ENCODE measurements at regions not wholly inside any gene's neighbourhood (a gene's known extent, or its start where the extent isn't known, plus 50 kb on each side); places are given as distances from the start of the nearest gene placed in this dataset.
"Not testable (repeated sequence)": the region's sequence is repeated elsewhere in the genome, so short reads cannot be mapped to it uniquely, and the experiment has no call there.

DNA sequence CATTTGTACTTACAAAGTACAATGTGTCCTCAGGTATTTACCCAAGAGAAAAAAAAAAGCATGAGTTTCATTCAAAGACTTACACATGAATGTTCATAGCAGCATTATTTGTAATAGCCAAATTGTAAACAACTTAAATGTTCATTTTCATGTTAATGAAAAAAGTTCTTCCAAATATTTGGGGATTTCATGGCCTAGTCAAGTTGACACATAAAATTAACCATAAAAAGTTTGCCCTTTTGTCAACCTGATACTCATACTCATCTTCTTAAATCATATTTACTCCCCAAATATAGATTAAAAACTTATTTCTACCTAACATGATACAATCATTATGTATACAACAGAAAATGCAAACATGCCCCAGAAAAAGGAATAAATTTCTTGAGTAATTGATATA lies 112.5 kb upstream of the EMCN start:
- DNase-seq (no peak), ATAC-seq (no peak), FAIRE-seq (no peak)
- H3K4me1 ChIP-seq = peaks cover 0 to 30% (median 11%) of the 10 kb centered on the region in 3 donors
- H3K9me3 ChIP-seq = no peaks in the 10 kb centered on the region
- H3K27ac ChIP-seq = no peak overlapping the region
- intact Hi-C loops (cut with DNase I) = no loop called here
- H3K4me3 ChIP-seq = no peak overlapping the region
- H3K36me3 ChIP-seq = no peaks in the 10 kb centered on the region
- H3K27me3 ChIP-seq = no peaks in the 10 kb centered on the region
- TF ChIP-seq, protein P1, sequence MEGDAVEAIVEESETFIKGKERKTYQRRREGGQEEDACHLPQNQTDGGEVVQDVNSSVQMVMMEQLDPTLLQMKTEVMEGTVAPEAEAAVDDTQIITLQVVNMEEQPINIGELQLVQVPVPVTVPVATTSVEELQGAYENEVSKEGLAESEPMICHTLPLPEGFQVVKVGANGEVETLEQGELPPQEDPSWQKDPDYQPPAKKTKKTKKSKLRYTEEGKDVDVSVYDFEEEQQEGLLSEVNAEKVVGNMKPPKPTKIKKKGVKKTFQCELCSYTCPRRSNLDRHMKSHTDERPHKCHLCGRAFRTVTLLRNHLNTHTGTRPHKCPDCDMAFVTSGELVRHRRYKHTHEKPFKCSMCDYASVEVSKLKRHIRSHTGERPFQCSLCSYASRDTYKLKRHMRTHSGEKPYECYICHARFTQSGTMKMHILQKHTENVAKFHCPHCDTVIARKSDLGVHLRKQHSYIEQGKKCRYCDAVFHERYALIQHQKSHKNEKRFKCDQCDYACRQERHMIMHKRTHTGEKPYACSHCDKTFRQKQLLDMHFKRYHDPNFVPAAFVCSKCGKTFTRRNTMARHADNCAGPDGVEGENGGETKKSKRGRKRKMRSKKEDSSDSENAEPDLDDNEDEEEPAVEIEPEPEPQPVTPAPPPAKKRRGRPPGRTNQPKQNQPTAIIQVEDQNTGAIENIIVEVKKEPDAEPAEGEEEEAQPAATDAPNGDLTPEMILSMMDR (IDR thresholded peaks at IDR 0.05) = no peak

DNA sequence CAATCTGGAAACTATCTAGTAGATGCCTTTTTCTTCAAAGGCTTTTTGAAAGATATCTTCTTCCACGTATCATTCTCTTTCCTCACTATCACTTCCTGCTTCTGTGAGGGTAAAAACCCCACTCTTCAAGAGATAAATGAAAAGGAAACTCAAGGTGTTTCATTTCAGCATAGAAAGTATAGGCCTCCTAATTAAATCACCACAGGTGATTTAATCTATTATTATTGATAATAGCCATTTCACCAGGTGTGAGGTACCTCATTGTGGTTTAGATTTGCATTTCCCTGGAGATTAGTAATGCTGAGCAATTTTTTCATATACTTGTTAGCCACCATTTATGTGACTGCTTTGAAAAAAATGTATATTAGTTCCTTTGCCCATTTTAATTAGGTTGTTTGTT lies 92.0 kb upstream of the EMCN start:
- intact Hi-C loops (cut with DNase I) = no loop called here
- FAIRE-seq = no peak
- TF ChIP-seq, protein P1 (IDR thresholded peaks at IDR 0.05) = no peak

GRCh38 chr4:100608651-100609050 lies 90.8 kb upstream of the EMCN start:
- ATAC-seq; H3K4me3 ChIP-seq; FAIRE-seq; H3K36me3 ChIP-seq; H3K27me3 ChIP-seq; intact Hi-C loops (cut with DNase I); H3K9me3 ChIP-seq; H3K27ac ChIP-seq: not testable (repeated sequence)
- peaks cover 0 to 17% (median 12%) of the 10 kb centered on the region in 3 donors for H3K4me1 ChIP-seq
- peak in 1 of 6 donors; percentile 47 for DNase-seq
- 87 to 90% methylated on average over 12 to 19 of the region's 19 CpGs for WGBS, 2 donors

More for the DNA sequence above, 92.0 kb upstream of the EMCN start:
- Histone ChIP-seq H3K4me3 (no peak overlapping the region), H3K9me3 (no peaks in the 10 kb centered on the region), H3K36me3 (no peaks in the 10 kb centered on the region), H3K27me3 (no peaks in the 10 kb centered on the region), H3K4me1 (peaks cover under 1 to 17% (median 12%) of the 10 kb centered on the region in 3 donors), H3K27ac (no peak overlapping the region)
- DNase-seq (no peak), ATAC-seq (no peak)
- WGBS, 2 donors = 67 to 86% methylated on average over 1 of the region's 1 CpG

GRCh38 chr4:100605144-100605543 lies 87.3 kb upstream of the EMCN start:
- ATAC-seq (no peak), FAIRE-seq (no peak), DNase-seq (no peak)
- Histone ChIP-seq H3K36me3 (no peaks in the 10 kb centered on the region), H3K4me3 (no peak overlapping the region), H3K9me3 (no peaks in the 10 kb centered on the region), H3K4me1 (peaks cover 0 to 1% (median 0%) of the 10 kb centered on the region in 3 donors), H3K27ac (no peak overlapping the region), H3K27me3 (no peaks in the 10 kb centered on the region)
- TF ChIP-seq, protein P1 (IDR thresholded peaks at IDR 0.05) = no peak
- WGBS, 2 donors = 42 to 50% methylated on average over 1 of the region's 1 CpG
- intact Hi-C loops (cut with DNase I) = no loop called here

DNA sequence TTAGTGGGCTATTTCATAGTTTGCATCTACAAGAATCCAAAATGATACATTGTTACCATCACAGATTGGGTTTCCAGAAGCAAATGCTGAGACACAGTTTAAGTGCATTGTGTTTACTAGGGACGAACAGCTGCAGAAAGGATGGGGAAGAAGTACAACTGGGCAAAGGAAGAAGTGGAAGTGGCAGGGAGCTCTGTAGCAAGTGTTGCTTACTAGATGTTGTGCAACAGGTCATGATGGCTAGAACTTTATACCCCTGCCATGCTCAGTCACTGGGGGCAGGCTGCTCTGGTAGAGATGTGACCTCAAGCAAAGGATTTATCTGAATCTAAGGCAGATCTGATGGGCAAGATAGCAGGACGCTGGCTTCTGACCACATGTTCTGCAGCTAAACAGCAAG lies 76.1 kb upstream of the EMCN start:
- no peak for DNase-seq
- intact Hi-C loops (cut with DNase I) = no loop called here
- Histone ChIP-seq H3K36me3 (no peaks in the 10 kb centered on the region), H3K4me3 (no peak overlapping the region), H3K27ac (no peak overlapping the region), H3K27me3 (no peaks in the 10 kb centered on the region), H3K4me1 (peaks cover 7 to 19% (median 17%) of the 10 kb centered on the region in 3 donors), H3K9me3 (no peaks in the 10 kb centered on the region)
- 64 to 71% methylated on average over 2 of the region's 2 CpGs for WGBS, 2 donors
- no peak for ATAC-seq
- FAIRE-seq = no peak
- TF ChIP-seq, protein P1 (IDR thresholded peaks at IDR 0.05) = no peak
